GM10266 (cell line): ENCODE measurements at regions not wholly inside any gene's neighbourhood (a gene's known extent, or its start where the extent isn't known, plus 50 kb on each side); places are given as distances from the start of the nearest gene placed in this dataset.

ENCODE experiments used
- DNase-seq: peaks from one replicate; pipeline ENCODE4 v3.0.0; 2012; ENCODE audit errors: extremely low spot score
- TF ChIP-seq, protein P1 (sequence below): IDR thresholded peaks from 2 replicates; pipeline ENCODE4 v1.5.1; 2012; ENCODE audit warnings: mild to moderate bottlenecking, low read depth; ENCODE audit not compliant: control insufficient read depth, insufficient read depth; ENCODE audit errors: missing control alignments

DNA sequence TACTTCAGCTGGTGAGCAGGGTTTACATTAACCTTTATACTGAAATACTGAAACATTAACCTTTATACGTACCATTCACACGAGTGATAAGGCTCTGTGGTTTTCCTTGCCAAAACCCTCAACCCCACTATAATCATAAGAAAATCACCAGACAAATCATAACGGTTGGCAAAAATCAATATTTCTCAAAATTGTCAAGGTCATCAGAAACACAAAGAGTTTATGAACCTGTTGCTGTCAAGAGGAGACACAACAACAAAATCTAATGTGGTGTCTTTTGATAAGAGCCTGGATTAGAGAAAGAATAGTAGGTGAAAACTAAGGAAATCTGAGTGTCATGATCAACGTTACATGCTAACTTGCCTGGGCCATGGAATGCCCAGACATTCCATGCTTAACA is 396.9 kb upstream of the TMEFF2 start:
- TF ChIP-seq, protein P1, sequence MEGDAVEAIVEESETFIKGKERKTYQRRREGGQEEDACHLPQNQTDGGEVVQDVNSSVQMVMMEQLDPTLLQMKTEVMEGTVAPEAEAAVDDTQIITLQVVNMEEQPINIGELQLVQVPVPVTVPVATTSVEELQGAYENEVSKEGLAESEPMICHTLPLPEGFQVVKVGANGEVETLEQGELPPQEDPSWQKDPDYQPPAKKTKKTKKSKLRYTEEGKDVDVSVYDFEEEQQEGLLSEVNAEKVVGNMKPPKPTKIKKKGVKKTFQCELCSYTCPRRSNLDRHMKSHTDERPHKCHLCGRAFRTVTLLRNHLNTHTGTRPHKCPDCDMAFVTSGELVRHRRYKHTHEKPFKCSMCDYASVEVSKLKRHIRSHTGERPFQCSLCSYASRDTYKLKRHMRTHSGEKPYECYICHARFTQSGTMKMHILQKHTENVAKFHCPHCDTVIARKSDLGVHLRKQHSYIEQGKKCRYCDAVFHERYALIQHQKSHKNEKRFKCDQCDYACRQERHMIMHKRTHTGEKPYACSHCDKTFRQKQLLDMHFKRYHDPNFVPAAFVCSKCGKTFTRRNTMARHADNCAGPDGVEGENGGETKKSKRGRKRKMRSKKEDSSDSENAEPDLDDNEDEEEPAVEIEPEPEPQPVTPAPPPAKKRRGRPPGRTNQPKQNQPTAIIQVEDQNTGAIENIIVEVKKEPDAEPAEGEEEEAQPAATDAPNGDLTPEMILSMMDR = no peak
- DNase-seq = no peak

DNA sequence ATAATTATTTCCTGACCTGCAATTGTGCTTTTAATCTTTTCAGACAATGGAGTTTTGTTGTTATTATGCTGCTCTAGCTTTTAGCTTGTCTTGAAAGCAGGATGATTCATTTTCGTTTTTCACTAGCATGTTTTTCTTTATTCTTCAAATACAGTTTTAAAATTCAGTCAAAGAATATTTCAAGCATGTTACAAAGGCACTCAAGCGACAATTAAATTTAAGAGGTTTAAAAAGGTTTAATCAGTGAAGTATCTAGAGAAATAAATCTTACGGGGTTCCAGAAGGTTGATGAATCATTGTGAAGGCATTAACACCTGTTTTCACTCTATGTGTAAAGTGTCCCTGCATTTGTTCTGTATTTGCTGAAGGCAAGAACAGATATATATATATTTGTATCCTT is 390.7 kb upstream of the TMEFF2 start:
- TF ChIP-seq, protein P1 = no peak
- DNase-seq = no peak

DNA sequence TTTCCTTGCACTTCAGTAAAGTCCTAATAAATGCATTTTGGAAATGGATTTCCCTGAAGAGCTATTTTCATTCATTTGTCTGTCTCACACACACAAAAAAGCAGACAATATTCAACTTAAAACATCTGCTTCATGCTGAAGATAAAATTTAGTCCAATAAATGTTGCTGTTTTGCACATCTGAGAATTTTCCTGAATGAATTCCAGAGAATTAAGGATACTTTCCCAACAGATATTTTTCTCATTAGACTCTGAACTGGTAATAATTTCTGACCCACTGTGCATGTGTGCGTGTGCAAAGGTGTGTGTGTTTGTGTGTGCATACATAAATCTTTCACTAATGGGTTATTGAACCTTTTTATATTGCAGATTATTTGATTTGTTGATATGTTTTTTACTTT is 390.2 kb upstream of the TMEFF2 start:
- TF ChIP-seq, protein P1 = no peak
- no peak for DNase-seq

DNA sequence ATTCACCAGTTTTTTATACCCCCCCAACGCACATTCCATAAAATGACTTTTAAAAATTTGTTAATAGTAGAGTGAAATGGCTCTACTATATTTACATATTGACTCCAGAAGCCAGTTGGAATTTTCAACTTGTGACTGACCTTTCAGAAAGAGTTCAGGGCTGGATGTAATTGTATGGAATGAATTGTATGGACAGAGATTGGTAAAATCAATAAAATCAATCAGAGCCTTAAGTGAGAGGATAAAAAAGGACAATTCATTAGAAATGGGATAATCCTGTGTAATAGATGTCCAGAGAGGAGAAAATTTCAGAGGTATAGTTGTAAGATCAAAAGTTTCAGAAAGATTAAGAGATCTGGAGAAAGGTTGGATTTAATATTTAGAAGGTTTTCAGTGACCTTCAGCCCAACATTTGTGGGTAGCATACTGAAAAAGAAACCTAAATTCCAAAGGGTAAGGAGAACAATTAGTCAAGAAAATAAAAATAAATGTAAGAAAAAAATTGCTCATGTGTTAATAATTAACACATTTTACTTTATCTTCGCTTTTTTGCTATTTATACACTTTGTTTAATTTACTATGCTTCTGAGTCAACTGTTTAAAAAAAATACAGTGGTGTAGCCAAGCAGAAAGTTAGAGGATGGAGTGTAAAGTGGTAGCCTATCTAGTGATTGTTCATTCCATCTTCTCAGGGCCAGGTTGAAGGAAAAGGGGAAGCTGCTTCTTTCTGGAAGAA is 385.4 kb upstream of the TMEFF2 start:
- no peak for DNase-seq

DNA sequence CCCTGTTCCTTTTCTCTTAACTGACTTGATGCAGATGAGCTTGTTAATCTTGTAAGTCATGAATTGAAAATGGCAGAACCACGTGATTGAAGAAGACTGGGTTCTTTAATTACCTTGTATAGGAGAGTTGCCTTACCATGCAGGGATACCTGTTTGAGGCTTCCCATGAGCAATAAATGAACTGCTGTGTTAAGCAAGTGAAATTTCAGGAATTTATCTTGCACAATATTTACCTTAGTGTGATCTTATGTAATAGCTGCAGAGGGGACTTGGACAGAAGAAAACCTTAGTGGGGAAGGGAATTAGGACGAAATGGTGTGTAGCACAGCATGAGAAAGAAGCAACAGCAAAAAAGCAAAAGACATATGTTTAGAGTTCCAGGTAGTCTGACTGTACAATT is 384.0 kb upstream of the TMEFF2 start:
- DNase-seq = no peak
- TF ChIP-seq, protein P1 = no peak

More for the DNA sequence above, 385.4 kb upstream of the TMEFF2 start:
- TF ChIP-seq, protein P1 = no peak

DNA sequence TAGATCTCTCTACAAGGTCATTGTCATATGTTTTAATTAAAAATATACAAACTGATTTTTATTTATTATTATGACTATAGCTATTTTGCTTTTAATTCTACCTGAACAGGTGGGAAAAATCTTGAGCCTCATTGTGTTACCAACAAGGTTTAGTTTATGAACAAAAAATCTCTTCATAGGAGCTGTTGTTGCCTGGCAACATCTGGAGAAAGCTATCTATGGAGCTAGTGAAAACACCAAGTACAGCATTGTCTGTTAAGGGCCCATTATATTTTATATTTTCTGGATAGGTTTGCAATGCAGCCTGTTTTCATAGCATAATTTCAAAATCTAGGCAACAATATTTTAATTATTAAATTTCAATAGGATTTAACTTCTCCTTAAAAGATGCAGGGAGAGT is 383.0 kb upstream of the TMEFF2 start:
- no peak for DNase-seq
- TF ChIP-seq, protein P1 = no peak

DNA sequence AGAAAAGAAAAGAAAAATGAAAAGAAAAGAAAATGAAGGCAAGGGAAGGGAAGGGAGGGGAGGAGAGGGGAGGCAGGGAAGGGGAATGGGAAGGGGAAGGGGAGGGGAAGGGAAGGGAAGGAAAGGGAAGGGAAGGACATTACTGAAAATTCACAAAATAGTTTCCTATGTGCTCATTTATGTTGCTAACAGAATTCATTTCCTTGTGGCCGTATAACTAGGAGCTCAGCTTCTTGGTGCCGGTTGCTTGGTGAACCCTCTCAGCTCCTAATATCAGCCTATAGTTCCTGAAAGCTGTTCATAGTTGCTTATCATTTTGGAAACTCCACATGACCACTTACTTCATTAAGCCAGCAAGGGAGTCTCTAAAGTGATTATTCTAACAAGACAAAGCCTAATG is 379.8 kb upstream of the TMEFF2 start:
- TF ChIP-seq, protein P1 = no peak
- DNase-seq = no peak
